ENCODE measurements at regions not wholly inside any gene's neighbourhood (a gene's known extent, or its start where the extent isn't known, plus 50 kb on each side); places are given as distances from the start of the nearest gene placed in this dataset.

- H3K9me3 ChIP-seq: no peaks in the 10 kb centered on the region
- WGBS (ENCODE audit: missing lambda C conversion rate): 89% methylated on average over 7 of the region's 7 CpGs
- peaks cover 34% of the 10 kb centered on the region for H3K4me1 ChIP-seq
- H3K27ac ChIP-seq: peak overlapping the region in 1 of 2 experiments; percentile 61; a peak in 2 of 6 replicates
- no peak overlapping the region for H3K4me2 ChIP-seq
- no peak for ATAC-seq
- no peak for DNase-seq (ENCODE audit: low read depth in 1 of 2, low spot score in 1 of 2)
- POLR2A ChIA-PET: no interaction called here
- TF ChIP-seq HOXA7 (CRISPR knock-in tag; IDR thresholded peaks at IDR 0.05): no peak
- TF ChIP-seq ZNF302 (CRISPR knock-in tag; IDR thresholded peaks at IDR 0.05): no peak
- no peak for TF ChIP-seq KDM5A (IDR thresholded peaks at IDR 0.05)
- no peak for TF ChIP-seq POLR2A (IDR thresholded peaks at IDR 0.05; ENCODE audit: low read length)
- TF ChIP-seq ZC3H11A (IDR thresholded peaks at IDR 0.05): no peak
- TF ChIP-seq ESRRA (IDR thresholded peaks at IDR 0.05; ENCODE audit: borderline replicate concordance, low read length): no peak
- TF ChIP-seq CBX2 (IDR thresholded peaks at IDR 0.05; ENCODE audit: borderline replicate concordance, low read depth): no peak
- no peak for TF ChIP-seq RCOR1 (IDR thresholded peaks at IDR 0.05; ENCODE audit: low read depth, low read length)
- TF ChIP-seq CHD2 (IDR thresholded peaks at IDR 0.05; ENCODE audit: low read length, partially characterized antibody): no peak
- no peak for TF ChIP-seq ATOH8 (CRISPR knock-in tag; IDR thresholded peaks at IDR 0.05; ENCODE audit: low read depth)
- no peak for TF ChIP-seq FOSB (CRISPR knock-in tag; IDR thresholded peaks at IDR 0.05)
- CTCF ChIA-PET: no interaction called here
- H3K4me3 ChIP-seq: no peak overlapping the region
- FAIRE-seq: no peak
Observed at GRCh38 chr12:46438719-46439319, 66.2 kb upstream of the SLC38A2 start.

- DNase-seq (ENCODE audit: low read depth in 1 of 2, low spot score in 1 of 2) (no peak), FAIRE-seq (no peak), ATAC-seq (no peak)
- 89% methylated on average over 4 of the region's 4 CpGs for WGBS (ENCODE audit: missing lambda C conversion rate)
- no peak overlapping the region for H3K4me3 ChIP-seq
- peak overlapping the region in 1 of 2 experiments; percentile 59; a peak in 3 of 6 replicates for H3K27ac ChIP-seq
- POLR2A ChIA-PET: no interaction called here
- TF ChIP-seq RAD21 (conservative IDR thresholded peaks at IDR 0.05 in 1 of 2, IDR thresholded peaks at IDR 0.05 in 1 of 2): no peak
- no peak for TF ChIP-seq MAZ (IDR thresholded peaks at IDR 0.05; ENCODE audit: borderline replicate concordance, low read depth, low read length)
- no peak for TF ChIP-seq RNF2 (IDR thresholded peaks at IDR 0.05; ENCODE audit: borderline replicate concordance, low read depth)
- no peak for TF ChIP-seq NPAS2 (CRISPR knock-in tag; IDR thresholded peaks at IDR 0.05; ENCODE audit: borderline replicate concordance)
- TF ChIP-seq JUN (IDR thresholded peaks at IDR 0.05): no peak
- TF ChIP-seq KDM1A (IDR thresholded peaks at IDR 0.05; ENCODE audit: low read depth): no peak
- no peak for TF ChIP-seq REST (IDR thresholded peaks at IDR 0.05)
- TF ChIP-seq FOSL2 (IDR thresholded peaks at IDR 0.05): no peak
- no peak for TF ChIP-seq FOSL2 (CRISPR knock-in tag; IDR thresholded peaks at IDR 0.05)
- no peak for TF ChIP-seq CHD2 (IDR thresholded peaks at IDR 0.05; ENCODE audit: low read length, partially characterized antibody)
- no peak for TF ChIP-seq TP53 (CRISPR knock-in tag; IDR thresholded peaks at IDR 0.05)
- TF ChIP-seq HDAC2 (IDR thresholded peaks at IDR 0.05): no peak
- TF ChIP-seq ESRRA (IDR thresholded peaks at IDR 0.05; ENCODE audit: borderline replicate concordance, low read length): no peak
- no peaks in the 10 kb centered on the region for H3K9me3 ChIP-seq
- H3K4me2 ChIP-seq: no peak overlapping the region
- peaks cover 38% of the 10 kb centered on the region for H3K4me1 ChIP-seq
- CTCF ChIA-PET: no interaction called here
Observed at GRCh38 chr12:46438256-46438655, 65.7 kb upstream of the SLC38A2 start.

All from A549 (cell line).